Heart left ventricle (tissue), 16 donors: ENCODE measurements at regions not wholly inside any gene's neighbourhood (a gene's known extent, or its start where the extent isn't known, plus 50 kb on each side); places are given as distances from the start of the nearest gene placed in this dataset.

Experiments
- ATAC-seq, 4 donors: fragments of 200-7000 bp; cut with Tn5 transposase; one replicate each; pipeline ENCODE4 v1.9.1; 2020 to 2022; ENCODE audit warnings: moderate library complexity in 4 of 4, mild to moderate bottlenecking in 3 of 4, moderate number of reproducible peaks in 1 of 4
- DNase-seq, 5 donors: peaks; one replicate each; pipeline ENCODE4 v3.0.0-alpha.2; 2020
- H3K27ac ChIP-seq, 12 donors: fragments of 200-600 bp; sonication (generic) in 4 of 12; one replicate each; pipeline versions ENCODE4 v1.5.0 to v1.8.0; 2016 to 2022; ENCODE audit warnings: mild to moderate bottlenecking in 2 of 12
- H3K27me3 ChIP-seq, 9 donors: fragments of 200-600 bp; sonication (generic) in 2 of 9; one replicate each; pipeline versions ENCODE4 v1.5.1 to v1.8.0; 2016 to 2022; ENCODE audit warnings: mild to moderate bottlenecking in 3 of 9
- H3K36me3 ChIP-seq, 9 donors: fragments of 200-600 bp; sonication (generic) in 2 of 9; one replicate each; pipeline versions ENCODE4 v1.5.0 to v1.8.0; 2018 to 2022; ENCODE audit warnings: mild to moderate bottlenecking in 2 of 9
- H3K4me1 ChIP-seq, 12 donors: fragments of 200-600 bp; sonication (generic) in 4 of 12; one replicate each; pipeline versions ENCODE4 v1.5.0 to v1.8.0; 2016 to 2022; ENCODE audit warnings: mild to moderate bottlenecking in 3 of 12
- H3K4me3 ChIP-seq, 12 donors: fragments of 200-600 bp; sonication (generic) in 4 of 12; one replicate each; pipeline versions ENCODE4 v1.5.0 to v1.8.0; 2017 to 2022; ENCODE audit warnings: mild to moderate bottlenecking in 9 of 12, moderate library complexity in 4 of 12
- H3K9me3 ChIP-seq, 12 donors: fragments of 200-600 bp; sonication (generic) in 4 of 12; one replicate each; pipeline versions ENCODE4 v1.5.0 to v1.8.0; 2016 to 2022; ENCODE audit warnings: mild to moderate bottlenecking in 1 of 12
- POLR2A ChIP-seq, 2 donors: fragments of 450-650 bp; IDR thresholded peaks; one replicate each; pipeline ENCODE4 v1.6.1; 2017; ENCODE audit warnings: antibody characterized with exemption in 2 of 2, mild to moderate bottlenecking in 2 of 2, moderate library complexity in 2 of 2
- WGBS, 4 donors: extraction: QIAGEN DNeasy Blood & Tissue Kit in 2 of 4; methylation state at CpG; one replicate each; pipeline versions ENCODE4 v1.1.5 to v1.1.7; 2013 to 2018; 5-methylcytosine and 5-hydroxymethylcytosine counted together
- intact Hi-C, 10 donors: fragments of 100-400 bp; cut with DNase I; formaldehyde crosslinking; loops; one replicate each; pipeline versions ENCODE4 v1.11.1 to v1.14.2; 2022
- TF ChIP-seq, protein P1 (sequence below), 12 donors: fragments of 200-600 bp; sonication (generic) in 4 of 12; IDR thresholded peaks; one replicate each; pipeline versions ENCODE4 v1.5.0 to v1.8.0; 2018 to 2022; ENCODE audit warnings: antibody characterized with exemption in 12 of 12, mild to moderate bottlenecking in 5 of 12
- donor health status: ischemic (EF 13 %, LVEDD 7.1; RV severe dilation, severe dysfunction).
- donor health status: healthy with polysubstance abuse.
- donor health status: DM: no; HTN: yes; CAD: no.
- donor health status: DM: no; HTN: no; CAD: no.
- donor health status: ischemic (EF 25% LVEDD 6.9; RV normal size, moderate dysfunction).
- donor health status: ischemic (EF 25% LVEDD 5.7; RV mildly dilated, moderate dysfunction).
- donor health status: healthy.
- donor health status: DM: yes; HTN: yes; CAD: no.
- donor health status: ischemic (EF 35%, LVEDD 5.7; RV mildly dilated, moderate dysfunction).
- donor health status: nonischemic (EF 11% LVEDD 7.7; RV severe dilation, severe dysfunction).
- donor health status: DM: yes; HTN: yes; CAD: no.
- donor health status: PGD.
- donor health status: ischemic (EF 29% LVEDD 5.4; RV normal size, mild dysfunction).
- donor health status: nonischemic (EF 23%, LVEDD 6.1; RV moderate dilation, normal function).

- peak in 2 of 5 donors; percentile 42 to 45 for DNase-seq
Observed at GRCh38 chr2:237159006-237159911, 73.6 kb downstream of the COPS8 start.

GRCh38 chr2:237160271-237160919 is 74.7 kb downstream of the COPS8 start:
- H3K4me1 ChIP-seq: peaks cover 0 to 35% (median 11%) of the 10 kb centered on the region in 12 donors
- intact Hi-C loops: loop anchor here in 5 of 10 donors (2.0 to 10.0 kb wide), 4 partner anchors 162 to 252 kb away; partner anchors contain the start of gene COL6A3 (in 1 of the 5)

More at GRCh38 chr2:237159006-237159911, 73.6 kb downstream of the COPS8 start:
- H3K4me1 ChIP-seq: peaks cover 0 to 36% (median 12%) of the 10 kb centered on the region in 12 donors
- no peaks in the 10 kb centered on the region for H3K27me3 ChIP-seq
- no peak overlapping the region for H3K4me3 ChIP-seq
- peak overlapping the region; percentile 62 to 82 (median 76) for H3K27ac ChIP-seq
- 54 to 64% (median 57%) methylated on average over 10 of the region's 10 CpGs for WGBS, 4 donors
- no peaks in the 10 kb centered on the region for H3K9me3 ChIP-seq
- intact Hi-C loops: loop anchor here in 9 of 10 donors (5.0 to 10.0 kb wide), 4 partner anchors 246 to 316 kb away; partner anchors contain the start of gene COL6A3 (in 2 of the 9)
- ATAC-seq: peak; percentile 3 to 31 (median 7)
- H3K36me3 ChIP-seq: no peaks in the 10 kb centered on the region
- TF ChIP-seq, protein P1, sequence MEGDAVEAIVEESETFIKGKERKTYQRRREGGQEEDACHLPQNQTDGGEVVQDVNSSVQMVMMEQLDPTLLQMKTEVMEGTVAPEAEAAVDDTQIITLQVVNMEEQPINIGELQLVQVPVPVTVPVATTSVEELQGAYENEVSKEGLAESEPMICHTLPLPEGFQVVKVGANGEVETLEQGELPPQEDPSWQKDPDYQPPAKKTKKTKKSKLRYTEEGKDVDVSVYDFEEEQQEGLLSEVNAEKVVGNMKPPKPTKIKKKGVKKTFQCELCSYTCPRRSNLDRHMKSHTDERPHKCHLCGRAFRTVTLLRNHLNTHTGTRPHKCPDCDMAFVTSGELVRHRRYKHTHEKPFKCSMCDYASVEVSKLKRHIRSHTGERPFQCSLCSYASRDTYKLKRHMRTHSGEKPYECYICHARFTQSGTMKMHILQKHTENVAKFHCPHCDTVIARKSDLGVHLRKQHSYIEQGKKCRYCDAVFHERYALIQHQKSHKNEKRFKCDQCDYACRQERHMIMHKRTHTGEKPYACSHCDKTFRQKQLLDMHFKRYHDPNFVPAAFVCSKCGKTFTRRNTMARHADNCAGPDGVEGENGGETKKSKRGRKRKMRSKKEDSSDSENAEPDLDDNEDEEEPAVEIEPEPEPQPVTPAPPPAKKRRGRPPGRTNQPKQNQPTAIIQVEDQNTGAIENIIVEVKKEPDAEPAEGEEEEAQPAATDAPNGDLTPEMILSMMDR (IDR thresholded peaks at IDR 0.05): no peak
- no peak for TF ChIP-seq POLR2A (IDR thresholded peaks at IDR 0.05)

DNA sequence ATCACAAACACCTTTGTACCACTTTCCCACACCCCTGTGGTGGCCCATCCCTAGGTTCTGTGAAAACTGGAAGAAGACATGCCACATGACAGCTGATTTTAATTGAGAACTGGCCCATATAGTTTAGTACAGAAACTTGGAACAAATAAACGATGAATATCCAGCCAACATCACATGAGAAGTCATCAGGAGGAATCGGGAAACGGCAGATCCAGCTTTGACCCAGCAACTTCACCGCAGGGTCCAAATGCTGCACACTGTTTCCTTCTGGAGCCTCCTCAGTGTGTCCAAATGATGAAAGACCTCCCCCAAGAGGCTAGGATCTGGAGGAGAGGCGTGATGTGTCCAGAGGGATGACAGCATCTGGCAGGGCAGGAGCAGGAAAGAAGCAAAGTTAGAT is 75.5 kb downstream of the COPS8 start:
- 62 to 82% (median 76%) methylated on average over 5 of the region's 5 CpGs for WGBS, 4 donors
- DNase-seq: peak in 4 of 5 donors; percentile 56 to 76 (median 68)
- no peaks in the 10 kb centered on the region for H3K36me3 ChIP-seq
- no peaks in the 10 kb centered on the region for H3K27me3 ChIP-seq
- peaks cover 0 to 27% (median 8%) of the 10 kb centered on the region in 12 donors for H3K4me1 ChIP-seq
- H3K4me3 ChIP-seq: no peak overlapping the region
- ATAC-seq: peak; percentile 72 to 82 (median 76)
- H3K27ac ChIP-seq: peak overlapping the region; percentile 62 to 82 (median 76)
- TF ChIP-seq POLR2A (IDR thresholded peaks at IDR 0.05): no peak
- TF ChIP-seq, protein P1 (IDR thresholded peaks at IDR 0.05): no peak
- intact Hi-C loops: loop anchor here in 5 of 10 donors (2.0 to 10.0 kb wide), 4 partner anchors 161 to 252 kb away; partner anchors contain the start of gene COL6A3 (in 1 of the 5)
- H3K9me3 ChIP-seq: no peaks in the 10 kb centered on the region

More at GRCh38 chr2:237160271-237160919, 74.7 kb downstream of the COPS8 start:
- Histone ChIP-seq H3K9me3 (no peaks in the 10 kb centered on the region), H3K36me3 (no peaks in the 10 kb centered on the region), H3K27me3 (no peaks in the 10 kb centered on the region), H3K27ac (peak overlapping the region; percentile 62 to 82 (median 76)), H3K4me3 (no peak overlapping the region)
- no peak for DNase-seq
- no peak for TF ChIP-seq POLR2A (IDR thresholded peaks at IDR 0.05)
- TF ChIP-seq, protein P1 (IDR thresholded peaks at IDR 0.05): no peak
- WGBS, 4 donors: 82 to 91% (median 90%) methylated on average over 9 of the region's 9 CpGs
- ATAC-seq: no peak
